ENCODE measurements at regions not wholly inside any gene's neighbourhood (a gene's known extent, or its start where the extent isn't known, plus 50 kb on each side); places are given as distances from the start of the nearest gene placed in this dataset.
"Not testable (repeated sequence)": the region's sequence is repeated elsewhere in the genome, so short reads cannot be mapped to it uniquely, and the experiment has no call there.

DNA sequence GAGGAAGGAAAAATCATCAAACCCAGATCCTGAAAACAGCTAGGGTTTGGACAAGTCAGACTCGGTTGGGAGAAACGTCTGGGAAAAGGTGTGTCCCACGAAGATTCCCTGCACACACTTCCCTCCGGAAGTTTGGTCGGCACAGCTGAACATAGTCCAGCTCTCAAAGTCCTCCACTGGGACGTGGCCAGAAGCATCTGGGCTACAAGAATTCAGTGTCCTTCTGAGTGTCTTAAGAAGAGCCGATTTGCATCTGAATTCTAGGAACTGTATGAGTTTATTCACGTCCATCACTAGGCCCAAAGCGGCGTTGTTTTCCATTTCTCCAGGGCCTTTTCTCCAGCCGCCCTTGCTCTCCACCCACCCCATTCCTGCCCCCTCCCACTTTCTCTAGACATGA lies 109.1 kb downstream of the C17orf67 start:
- intact Hi-C loops (cut with micrococcal nuclease), result no loop called here
- Mint-ChIP-seq H3K4me3 (no peak overlapping the region), H3K36me3 (ENCODE audit: low read depth) (no peaks in the 10 kb centered on the region), H3K4me1 (ENCODE audit: low read depth) (no peaks in the 10 kb centered on the region), H3K27ac (no peak overlapping the region), H3K9me3 (no peaks in the 10 kb centered on the region), H3K27me3 (ENCODE audit: low read depth) (no peaks in the 10 kb centered on the region)
- DNase-seq, result no peak
- CTCF ChIA-PET, result interaction anchor here (1.1 to 1.7 kb wide), 2 partner anchors 9 to 10 kb away, joined by 3 to 8 read pairs; no protein-coding TSS in a partner anchor

DNA sequence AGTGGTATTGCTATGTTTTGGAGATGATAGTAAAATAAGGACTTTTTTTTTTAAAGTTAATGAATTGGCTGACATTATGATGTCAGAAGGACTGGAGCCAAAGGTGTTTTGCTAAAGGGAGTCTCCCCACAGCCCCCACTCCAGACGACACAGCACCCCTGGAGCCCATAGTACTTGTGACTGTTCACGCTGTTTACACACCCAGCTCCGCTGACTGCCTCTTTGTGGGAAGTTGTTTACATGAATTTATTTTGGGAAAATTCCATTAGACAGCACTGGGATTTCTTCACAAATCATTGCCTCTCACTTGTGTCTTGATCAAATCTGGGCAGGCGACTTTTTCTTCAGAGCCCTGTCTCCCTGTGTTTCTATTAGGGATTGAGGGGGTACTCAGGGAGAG lies 108.6 kb downstream of the C17orf67 start:
- Mint-ChIP-seq H3K4me1 (ENCODE audit: low read depth) (no peaks in the 10 kb centered on the region), H3K9me3 (no peaks in the 10 kb centered on the region), H3K27me3 (ENCODE audit: low read depth) (no peaks in the 10 kb centered on the region), H3K36me3 (ENCODE audit: low read depth) (no peaks in the 10 kb centered on the region), H3K27ac (no peak overlapping the region), H3K4me3 (no peak overlapping the region)
- intact Hi-C loops (cut with micrococcal nuclease), result no loop called here
- CTCF ChIA-PET, result interaction anchor here (0.7 to 2.3 kb wide), 4 partner anchors 9 to 14 kb away, joined by 3 to 9 read pairs (median 6); no protein-coding TSS in a partner anchor
- no peak for DNase-seq

DNA sequence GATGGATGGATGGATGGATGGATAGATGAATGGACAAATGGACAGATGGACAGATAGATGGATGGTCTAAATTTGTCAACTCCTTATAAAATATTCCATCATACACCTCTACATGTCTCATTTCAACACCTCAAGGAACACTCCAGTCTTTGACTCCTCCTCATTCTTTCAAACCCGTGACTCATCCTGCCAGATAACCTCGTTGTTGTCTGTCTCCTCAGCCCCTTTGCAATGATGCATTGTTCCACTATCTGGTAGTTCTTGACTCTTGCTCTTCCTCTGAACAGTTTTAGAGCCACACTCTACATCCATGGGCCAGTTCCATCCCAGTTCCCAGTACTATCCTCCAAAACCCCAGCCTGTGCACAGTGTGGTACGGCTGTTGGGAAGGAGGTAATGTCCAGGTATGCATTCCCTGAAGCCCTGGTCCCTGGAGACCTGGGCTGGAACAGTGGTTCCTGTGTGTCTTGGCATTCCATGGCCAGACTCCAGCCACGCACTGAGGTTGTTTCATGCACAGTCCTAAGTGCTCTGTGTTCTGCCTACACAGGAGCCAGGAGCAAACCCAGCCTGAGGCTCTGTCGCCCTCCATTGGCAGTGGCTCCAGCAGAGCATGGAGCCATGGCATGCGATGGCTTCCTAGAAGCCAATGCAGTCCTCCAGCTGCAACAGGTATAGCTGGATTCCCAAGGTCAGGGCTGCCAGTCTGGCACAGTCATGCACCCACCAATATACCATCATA lies 105.7 kb downstream of the C17orf67 start:
- intact Hi-C loops (cut with micrococcal nuclease), result no loop called here
- DNase-seq, result no peak

DNA sequence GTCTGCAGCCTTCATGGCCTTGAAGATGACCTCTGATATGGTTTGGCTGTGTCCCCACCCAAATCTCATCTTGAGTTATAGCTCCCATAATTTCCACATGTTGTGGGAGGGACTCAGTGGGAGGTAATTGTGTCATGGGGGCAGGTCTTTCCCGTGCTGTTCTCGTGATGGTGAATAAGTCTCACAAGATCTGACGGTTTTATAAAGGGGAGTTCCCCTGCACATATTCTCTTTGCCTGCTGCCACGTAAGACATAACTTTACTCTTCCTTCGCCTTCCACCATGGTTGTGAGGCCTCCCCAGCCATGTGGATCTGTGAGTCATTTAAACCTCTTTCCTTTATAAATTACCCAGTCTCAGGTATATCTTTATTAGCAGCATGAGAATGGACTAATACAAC lies 102.6 kb downstream of the C17orf67 start:
- intact Hi-C loops (cut with micrococcal nuclease); DNase-seq; H3K4me1 Mint-ChIP-seq (ENCODE audit: low read depth); CTCF ChIA-PET; H3K9me3 Mint-ChIP-seq; H3K4me3 Mint-ChIP-seq; H3K27ac Mint-ChIP-seq; H3K36me3 Mint-ChIP-seq (ENCODE audit: low read depth); H3K27me3 Mint-ChIP-seq (ENCODE audit: low read depth): not testable (repeated sequence)

More for the DNA sequence above, 105.7 kb downstream of the C17orf67 start:
- H3K9me3 Mint-ChIP-seq, result no peaks in the 10 kb centered on the region
- H3K4me1 Mint-ChIP-seq (ENCODE audit: low read depth), result no peaks in the 10 kb centered on the region
- H3K27ac Mint-ChIP-seq, result no peak overlapping the region
- H3K4me3 Mint-ChIP-seq, result no peak overlapping the region
- H3K36me3 Mint-ChIP-seq (ENCODE audit: low read depth), result no peaks in the 10 kb centered on the region
- CTCF ChIA-PET, result no interaction called here
- no peaks in the 10 kb centered on the region for H3K27me3 Mint-ChIP-seq (ENCODE audit: low read depth)

DNA sequence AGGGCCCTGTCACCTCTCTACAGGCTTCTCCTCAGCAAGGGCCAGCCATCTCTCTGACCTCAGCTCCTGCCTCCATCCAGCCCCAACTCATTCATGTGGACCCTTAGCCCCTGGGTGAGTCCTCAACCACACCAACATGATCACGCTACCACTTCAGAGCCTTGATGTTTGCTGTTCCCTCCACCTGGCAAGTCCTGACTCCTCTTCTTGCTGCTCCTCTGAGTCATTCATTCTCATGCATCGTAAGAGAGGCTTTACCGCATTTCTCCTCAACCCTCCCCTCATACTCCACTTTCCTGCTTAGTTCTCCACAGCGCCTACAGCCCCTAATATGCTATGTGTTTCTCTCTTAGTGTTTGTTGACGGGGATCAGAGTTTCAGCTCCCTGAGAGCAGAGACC lies 99.9 kb downstream of the C17orf67 start:
- intact Hi-C loops (cut with micrococcal nuclease), result no loop called here
- H3K4me1 Mint-ChIP-seq (ENCODE audit: low read depth), result no peaks in the 10 kb centered on the region
- no peak overlapping the region for H3K27ac Mint-ChIP-seq
- no peak overlapping the region for H3K4me3 Mint-ChIP-seq
- no peaks in the 10 kb centered on the region for H3K27me3 Mint-ChIP-seq (ENCODE audit: low read depth)
- H3K9me3 Mint-ChIP-seq, result no peaks in the 10 kb centered on the region
- no peak for DNase-seq
- no peaks in the 10 kb centered on the region for H3K36me3 Mint-ChIP-seq (ENCODE audit: low read depth)
- CTCF ChIA-PET, result interaction anchor here (1.1 kb wide), 1 partner anchor 34 kb away, joined by 3 read pairs; no protein-coding TSS in a partner anchor

DNA sequence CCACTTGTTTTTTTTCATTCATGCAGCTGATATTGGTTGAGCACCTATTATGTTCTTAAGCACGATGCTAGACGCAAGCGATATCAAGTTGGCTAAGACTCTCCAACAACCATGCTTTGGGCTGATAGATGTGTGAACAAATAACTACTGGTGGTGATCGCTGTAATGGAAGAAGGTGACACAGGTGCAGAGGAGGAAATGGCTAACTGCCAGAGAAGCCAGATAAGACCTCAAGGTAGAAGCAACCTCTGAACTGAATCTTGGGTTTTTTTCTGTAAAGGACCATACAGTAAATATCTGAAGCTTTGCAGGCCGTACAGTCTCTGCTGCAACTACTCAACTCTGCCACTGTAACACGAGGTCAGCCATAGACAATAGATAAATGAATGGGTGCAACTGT lies 97.9 kb downstream of the C17orf67 start:
- Mint-ChIP-seq H3K4me3 (no peak overlapping the region), H3K9me3 (no peaks in the 10 kb centered on the region), H3K27ac (no peak overlapping the region), H3K36me3 (ENCODE audit: low read depth) (no peaks in the 10 kb centered on the region), H3K4me1 (ENCODE audit: low read depth) (no peaks in the 10 kb centered on the region), H3K27me3 (ENCODE audit: low read depth) (no peaks in the 10 kb centered on the region)
- intact Hi-C loops (cut with micrococcal nuclease), result no loop called here
- no peak for DNase-seq
- CTCF ChIA-PET, result interaction anchor here (0.6 to 2.0 kb wide), 2 partner anchors 18 to 20 kb away, joined by 3 to 12 read pairs; no protein-coding TSS in a partner anchor

DNA sequence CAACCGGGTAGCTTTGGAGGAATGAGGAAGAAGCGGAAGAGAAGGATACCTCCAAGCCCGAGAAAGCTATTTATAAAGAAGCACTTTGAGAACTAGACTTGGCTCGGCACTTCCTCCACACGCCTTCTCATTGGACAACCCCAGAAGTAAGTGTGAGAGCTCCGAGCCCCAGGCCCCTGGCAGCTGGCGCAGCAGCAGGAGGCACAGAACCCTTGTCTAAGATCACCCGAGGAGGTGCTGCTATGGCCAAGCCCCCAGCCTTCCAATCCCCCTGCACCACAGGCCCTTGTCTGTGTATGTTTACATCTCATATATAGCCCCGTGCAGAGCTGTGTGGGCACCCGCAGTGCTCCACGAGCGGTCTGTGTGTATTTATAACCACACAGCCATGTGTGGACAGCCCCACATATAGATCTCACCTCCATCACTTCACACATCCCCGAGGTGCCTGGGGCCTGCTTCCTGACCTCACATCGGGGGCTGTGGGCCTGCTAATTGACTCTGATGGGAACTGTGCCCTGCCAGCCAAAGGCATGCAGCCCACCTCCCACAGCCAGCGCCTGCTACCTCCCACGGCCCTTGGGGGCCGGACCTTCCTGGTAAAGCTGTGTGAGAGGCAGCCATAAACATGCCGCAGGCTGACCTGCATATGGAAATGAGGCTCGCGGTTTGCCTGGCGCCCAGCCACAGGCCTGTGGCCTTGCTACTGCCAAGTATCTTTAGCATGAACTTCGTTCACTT lies 96.1 kb downstream of the C17orf67 start:
- Mint-ChIP-seq H3K27me3 (ENCODE audit: low read depth) (no peaks in the 10 kb centered on the region), H3K27ac (no peak overlapping the region), H3K4me3 (no peak overlapping the region), H3K4me1 (ENCODE audit: low read depth) (no peaks in the 10 kb centered on the region), H3K9me3 (no peaks in the 10 kb centered on the region), H3K36me3 (ENCODE audit: low read depth) (no peaks in the 10 kb centered on the region)
- intact Hi-C loops (cut with micrococcal nuclease), result no loop called here
- CTCF ChIA-PET, result interaction anchor here (0.7 to 1.1 kb wide), 2 partner anchors 22 to 44 kb away, joined by 3 read pairs; no protein-coding TSS in a partner anchor
- no peak for DNase-seq

DNA sequence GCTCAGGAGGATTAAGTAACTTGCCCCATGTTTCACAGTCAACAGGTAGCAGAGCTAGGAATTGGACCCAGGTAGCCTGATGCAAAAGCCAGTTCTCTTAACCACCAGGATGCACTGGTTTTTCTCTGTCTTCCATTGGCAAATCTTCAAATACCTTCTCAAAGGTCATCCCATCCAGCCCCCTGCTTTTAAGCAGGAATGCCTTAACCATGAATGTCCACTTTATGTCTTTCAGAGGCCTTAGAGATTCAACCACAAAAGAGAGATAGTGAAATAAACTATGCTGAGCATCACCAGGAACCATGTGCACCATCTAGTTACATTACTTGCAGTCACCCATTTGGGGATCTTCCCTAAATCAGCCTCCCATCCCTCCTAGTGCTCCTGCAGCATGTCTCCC lies 94.3 kb downstream of the C17orf67 start:
- no peak overlapping the region for H3K4me3 Mint-ChIP-seq
- CTCF ChIA-PET, result interaction anchor here (0.6 to 1.9 kb wide), 3 partner anchors 9 to 40 kb away, joined by 3 to 5 read pairs (median 4); no protein-coding TSS in a partner anchor
- H3K27me3 Mint-ChIP-seq (ENCODE audit: low read depth), result no peaks in the 10 kb centered on the region
- no peak overlapping the region for H3K27ac Mint-ChIP-seq
- no peaks in the 10 kb centered on the region for H3K4me1 Mint-ChIP-seq (ENCODE audit: low read depth)
- intact Hi-C loops (cut with micrococcal nuclease), result no loop called here
- no peak for DNase-seq
- H3K9me3 Mint-ChIP-seq, result no peaks in the 10 kb centered on the region
- no peaks in the 10 kb centered on the region for H3K36me3 Mint-ChIP-seq (ENCODE audit: low read depth)

DNA sequence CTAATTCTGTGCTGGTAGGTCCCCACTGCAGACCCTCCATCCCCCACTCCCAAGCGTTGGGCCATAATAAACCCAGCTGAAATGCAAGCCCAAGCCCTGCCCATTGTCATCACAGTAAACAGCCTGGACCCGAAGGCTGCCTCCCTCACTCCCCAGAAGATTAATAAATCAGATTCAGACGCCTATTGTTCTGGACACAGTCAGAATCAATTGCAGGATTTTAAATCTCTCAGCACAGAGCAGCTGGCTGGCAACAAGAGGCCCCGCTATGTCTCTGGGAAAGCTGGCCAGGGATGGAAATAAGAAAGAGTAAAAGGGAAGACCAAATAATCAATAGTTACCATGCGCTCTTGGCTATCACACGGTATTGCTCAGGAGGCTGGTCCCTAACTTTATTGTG lies 93.9 kb downstream of the C17orf67 start:
- no peaks in the 10 kb centered on the region for H3K4me1 Mint-ChIP-seq (ENCODE audit: low read depth)
- H3K4me3 Mint-ChIP-seq, result no peak overlapping the region

DNA sequence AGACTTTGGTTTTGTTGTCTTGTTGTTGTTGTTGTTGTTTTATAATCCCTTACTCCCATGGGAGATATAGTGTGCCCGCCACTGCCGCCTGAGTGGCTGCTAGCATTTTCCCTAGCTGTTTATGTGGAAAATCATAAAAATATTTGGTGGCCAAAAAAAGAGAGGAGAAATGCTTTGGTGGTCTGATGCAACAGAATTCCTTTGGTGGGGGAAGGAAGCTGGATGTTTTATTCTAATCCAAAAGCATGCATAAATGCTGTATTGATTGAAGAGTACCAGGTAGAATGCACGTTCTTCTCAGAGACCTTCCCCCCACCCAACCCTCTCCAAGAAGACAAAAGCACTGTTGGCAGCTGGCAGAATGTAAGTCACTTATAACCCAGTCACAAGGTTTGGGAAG lies 93.2 kb downstream of the C17orf67 start:
- H3K36me3 Mint-ChIP-seq (ENCODE audit: low read depth), result no peaks in the 10 kb centered on the region
- H3K4me3 Mint-ChIP-seq, result no peak overlapping the region
- H3K27me3 Mint-ChIP-seq (ENCODE audit: low read depth), result no peaks in the 10 kb centered on the region
- no peak overlapping the region for H3K27ac Mint-ChIP-seq
- CTCF ChIA-PET, result interaction anchor here (1.9 kb wide), 1 partner anchor 39 kb away, joined by 5 read pairs; no protein-coding TSS in a partner anchor
- no peaks in the 10 kb centered on the region for H3K4me1 Mint-ChIP-seq (ENCODE audit: low read depth)
- H3K9me3 Mint-ChIP-seq, result no peaks in the 10 kb centered on the region
- no peak for DNase-seq
- intact Hi-C loops (cut with micrococcal nuclease), result no loop called here

More for the DNA sequence above, 93.9 kb downstream of the C17orf67 start:
- Mint-ChIP-seq H3K36me3 (ENCODE audit: low read depth) (no peaks in the 10 kb centered on the region), H3K27ac (no peak overlapping the region), H3K9me3 (no peaks in the 10 kb centered on the region), H3K27me3 (ENCODE audit: low read depth) (no peaks in the 10 kb centered on the region)
- CTCF ChIA-PET, result interaction anchor here (1.9 kb wide), 1 partner anchor 40 kb away, joined by 5 read pairs; no protein-coding TSS in a partner anchor
- intact Hi-C loops (cut with micrococcal nuclease), result no loop called here
- no peak for DNase-seq

Measured in activated naive CD4-positive, alpha-beta T cell treated with anti-CD3 and anti-CD28 coated beads for 36 hours (primary cell).